ENCODE measurements at regions not wholly inside any gene's neighbourhood (a gene's known extent, or its start where the extent isn't known, plus 50 kb on each side); places are given as distances from the start of the nearest gene placed in this dataset.

DNA sequence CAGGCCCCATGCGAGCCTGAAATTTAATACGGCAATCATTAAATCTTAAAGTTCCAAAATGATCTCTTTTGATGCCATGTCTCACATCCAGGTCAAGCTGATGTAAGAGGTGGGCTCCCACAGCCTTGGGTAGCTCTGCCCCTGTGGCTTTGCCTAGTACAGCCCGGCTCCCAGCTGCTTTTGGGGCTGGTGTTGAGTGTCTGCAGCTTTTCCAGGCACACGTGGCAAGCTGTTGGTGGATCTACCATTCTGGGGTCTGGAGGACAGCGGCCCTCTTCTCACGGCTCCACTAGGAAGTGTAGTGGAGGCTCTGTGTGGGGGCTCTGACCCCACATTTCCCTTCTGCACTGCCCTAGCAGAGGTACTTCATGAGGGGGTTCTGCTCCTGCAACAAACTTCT, 588.9 kb downstream of the CENPC start:
- TF ChIP-seq EZH2phosphoT487 (IDR thresholded peaks at IDR 0.05; ENCODE audit: insufficient read depth, low read depth) (no peak), EZH2 (IDR thresholded peaks at IDR 0.05; ENCODE audit: insufficient read depth, poor library complexity, severe bottlenecking) (no peak)

All from GM23248 (cell line).